Brain microvascular endothelial cell (primary cell): ENCODE measurements at regions not wholly inside any gene's neighbourhood (a gene's known extent, or its start where the extent isn't known, plus 50 kb on each side); places are given as distances from the start of the nearest gene placed in this dataset.

Experiments used
- DNase-seq: peaks from one replicate; pipeline ENCODE4 v3.0.0-alpha.2; 2020
- H3K27ac ChIP-seq: fragments of 250-450 bp; sonication (Bioruptor Pico); 2 replicates; pipeline ENCODE4 v1.5.1; 2020; ENCODE audit warnings: mild to moderate bottlenecking, moderate library complexity
- H3K27me3 ChIP-seq: fragments of 250-450 bp; sonication (Bioruptor Pico); replicated peaks from 2 replicates; pipeline ENCODE4 v1.5.1; 2020; ENCODE audit warnings: mild to moderate bottlenecking
- H3K36me3 ChIP-seq: fragments of 250-450 bp; sonication (Bioruptor Pico); replicated peaks from 2 replicates; pipeline ENCODE4 v1.5.1; 2020; ENCODE audit warnings: mild to moderate bottlenecking
- H3K4me3 ChIP-seq: 2 replicates; pipeline ENCODE4 v1.5.1; 2011; ENCODE audit warnings: low read depth, mild to moderate bottlenecking, control low read depth, low read length, moderate library complexity
- in situ Hi-C: cut with HindIII; loops from 2 replicates; pipeline ENCODE4 v1.10.0; 2017; ENCODE audit warnings: low sequenced_read_pairs, low pct_ligation_motif_present
- TF ChIP-seq, protein P1 (sequence below): IDR thresholded peaks from 2 replicates; pipeline ENCODE4 v1.5.1; 2011; ENCODE audit warnings: low read depth, mild to moderate bottlenecking, moderate library complexity, low read length, control low read depth, inconsistent platforms; ENCODE audit errors: missing control alignments

DNA sequence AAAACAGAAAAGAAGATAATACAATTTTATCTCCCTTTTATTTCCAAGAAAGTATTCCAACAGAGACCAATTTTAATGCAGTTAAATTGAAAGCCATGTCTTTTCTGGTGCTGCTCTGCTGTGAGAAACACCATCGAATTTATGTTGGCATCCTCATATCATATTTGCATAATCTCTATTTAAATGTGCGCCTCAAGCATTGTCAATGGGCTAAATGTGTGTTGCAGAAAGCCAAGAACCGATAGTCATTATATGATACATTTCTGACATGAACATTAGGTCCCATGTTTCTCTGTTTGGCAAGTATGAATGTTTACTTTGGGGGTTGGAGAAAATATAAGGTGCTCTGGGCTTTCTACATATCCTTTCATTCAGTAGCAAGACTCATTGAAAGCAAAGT lies 1023.5 kb upstream of the CELF2 start:
- Histone ChIP-seq H3K27ac (no peak overlapping the region), H3K27me3 (no peaks in the 10 kb centered on the region), H3K36me3 (no peaks in the 10 kb centered on the region), H3K4me3 (no peak overlapping the region)
- in situ Hi-C loops = no loop called here
- no peak for DNase-seq
- TF ChIP-seq, protein P1, sequence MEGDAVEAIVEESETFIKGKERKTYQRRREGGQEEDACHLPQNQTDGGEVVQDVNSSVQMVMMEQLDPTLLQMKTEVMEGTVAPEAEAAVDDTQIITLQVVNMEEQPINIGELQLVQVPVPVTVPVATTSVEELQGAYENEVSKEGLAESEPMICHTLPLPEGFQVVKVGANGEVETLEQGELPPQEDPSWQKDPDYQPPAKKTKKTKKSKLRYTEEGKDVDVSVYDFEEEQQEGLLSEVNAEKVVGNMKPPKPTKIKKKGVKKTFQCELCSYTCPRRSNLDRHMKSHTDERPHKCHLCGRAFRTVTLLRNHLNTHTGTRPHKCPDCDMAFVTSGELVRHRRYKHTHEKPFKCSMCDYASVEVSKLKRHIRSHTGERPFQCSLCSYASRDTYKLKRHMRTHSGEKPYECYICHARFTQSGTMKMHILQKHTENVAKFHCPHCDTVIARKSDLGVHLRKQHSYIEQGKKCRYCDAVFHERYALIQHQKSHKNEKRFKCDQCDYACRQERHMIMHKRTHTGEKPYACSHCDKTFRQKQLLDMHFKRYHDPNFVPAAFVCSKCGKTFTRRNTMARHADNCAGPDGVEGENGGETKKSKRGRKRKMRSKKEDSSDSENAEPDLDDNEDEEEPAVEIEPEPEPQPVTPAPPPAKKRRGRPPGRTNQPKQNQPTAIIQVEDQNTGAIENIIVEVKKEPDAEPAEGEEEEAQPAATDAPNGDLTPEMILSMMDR = no peak

GRCh38 chr10:9999627-10000026 lies 1018.0 kb upstream of the CELF2 start:
- H3K27me3 ChIP-seq = no peaks in the 10 kb centered on the region
- H3K36me3 ChIP-seq = no peaks in the 10 kb centered on the region
- DNase-seq = no peak
- in situ Hi-C loops = no loop called here
- H3K27ac ChIP-seq = no peak overlapping the region
- TF ChIP-seq, protein P1 = no peak
- no peak overlapping the region for H3K4me3 ChIP-seq

DNA sequence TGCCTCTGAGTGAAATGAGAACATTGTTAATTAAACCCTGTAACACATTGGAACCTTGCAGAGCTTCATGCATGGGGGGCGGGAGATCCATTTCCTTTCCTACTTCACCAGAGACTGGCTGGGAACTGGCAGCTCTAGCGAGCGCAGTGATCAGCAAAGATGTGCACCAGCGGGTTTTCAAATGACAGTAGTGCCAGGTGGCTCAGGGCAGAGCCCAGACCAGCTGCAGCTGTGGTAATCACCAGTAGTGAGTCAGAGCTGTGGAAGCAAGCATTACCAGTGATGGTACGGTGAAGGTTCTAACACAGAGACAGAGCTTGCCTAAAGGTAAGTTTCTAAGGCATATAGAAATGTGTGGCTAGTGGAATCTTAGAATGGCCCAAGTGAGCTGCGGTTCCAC lies 1009.7 kb upstream of the CELF2 start:
- TF ChIP-seq, protein P1 = no peak
- DNase-seq = no peak
- no peaks in the 10 kb centered on the region for H3K27me3 ChIP-seq
- no peak overlapping the region for H3K27ac ChIP-seq
- in situ Hi-C loops = no loop called here
- H3K36me3 ChIP-seq = no peaks in the 10 kb centered on the region
- H3K4me3 ChIP-seq = no peak overlapping the region

DNA sequence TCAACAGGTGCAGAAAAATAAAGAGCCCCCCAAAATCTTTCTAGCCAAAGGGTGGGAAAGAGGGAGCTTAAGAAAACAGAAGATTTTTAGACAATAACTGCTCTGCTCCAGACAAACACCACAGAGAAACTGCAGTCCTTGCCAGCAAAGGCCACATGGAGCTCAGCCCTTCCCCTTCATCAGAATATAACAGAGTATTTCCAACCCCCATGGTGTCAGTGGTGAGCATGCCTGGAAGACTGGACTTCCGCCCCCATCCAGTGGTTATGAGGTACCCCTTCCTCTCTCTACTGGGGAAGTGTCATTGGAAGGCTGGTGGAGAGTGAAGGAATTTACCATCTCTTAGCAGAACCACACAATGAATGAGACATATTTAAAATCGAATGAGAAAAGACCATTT lies 1007.3 kb upstream of the CELF2 start:
- Histone ChIP-seq H3K27ac (no peak overlapping the region), H3K36me3 (no peaks in the 10 kb centered on the region), H3K4me3 (no peak overlapping the region), H3K27me3 (no peaks in the 10 kb centered on the region)
- in situ Hi-C loops = no loop called here
- TF ChIP-seq, protein P1 = no peak
- no peak for DNase-seq

DNA sequence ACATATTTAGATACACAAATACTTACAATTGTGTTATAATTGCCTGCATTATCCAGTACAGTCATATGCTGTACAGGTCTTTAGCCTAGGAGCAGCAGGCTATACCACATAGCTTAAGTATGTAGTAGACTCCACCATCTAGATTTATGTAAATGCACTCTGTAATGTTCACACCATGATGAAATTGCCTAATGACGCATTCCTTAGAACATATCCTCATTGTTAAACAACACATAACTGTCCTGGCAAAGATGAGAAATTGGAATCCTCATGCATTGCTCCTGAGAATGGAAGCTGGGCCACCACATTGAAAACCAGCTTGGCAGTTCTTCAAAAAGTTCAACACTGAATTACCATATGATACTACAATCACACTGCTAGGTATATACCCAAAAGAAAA lies 1002.8 kb upstream of the CELF2 start:
- in situ Hi-C loops = no loop called here
- no peak overlapping the region for H3K4me3 ChIP-seq
- no peak overlapping the region for H3K27ac ChIP-seq
- no peaks in the 10 kb centered on the region for H3K27me3 ChIP-seq
- DNase-seq = no peak
- TF ChIP-seq, protein P1 = no peak
- no peaks in the 10 kb centered on the region for H3K36me3 ChIP-seq

- no peak overlapping the region for H3K4me3 ChIP-seq
- H3K27ac ChIP-seq = no peak overlapping the region
- no peak for DNase-seq
- no peaks in the 10 kb centered on the region for H3K27me3 ChIP-seq
- H3K36me3 ChIP-seq = no peaks in the 10 kb centered on the region
- TF ChIP-seq, protein P1 = no peak
- in situ Hi-C loops = no loop called here
These were observed 1000.0 kb upstream of the CELF2 start for GRCh38 chr10:10017716-10018115.
